Keratinocyte (primary cell): ENCODE measurements at regions not wholly inside any gene's neighbourhood (a gene's known extent, or its start where the extent isn't known, plus 50 kb on each side); places are given as distances from the start of the nearest gene placed in this dataset.
A peak's percentile ranks its signal among the peaks of the same experiment; 100 is the strongest.

Experiments
- DNase-seq: peaks from one replicate; pipeline ENCODE4 v3.0.0-alpha.2; 2011; ENCODE audit warnings: low read depth, missing footprints, low spot score
- FAIRE-seq: peaks from 2 replicates; lab custom pipeline; 2011; peaks lifted over from hg19 to GRCh38; lab: Jason Lieb, UNC
- H2AFZ ChIP-seq: 2 replicates; pipeline ENCODE4 v1.6.0; 2012; ENCODE audit warnings: low read length, control low read depth, inconsistent platforms; ENCODE audit not compliant: control insufficient read depth
- H3K27ac ChIP-seq: 2 replicates; pipeline ENCODE4 v1.5.1; 2011; ENCODE audit warnings: low read length; ENCODE audit not compliant: control insufficient read depth, insufficient read depth
- H3K27me3 ChIP-seq: 3 replicates; pipeline ENCODE4 v1.6.0; 2011; ENCODE audit warnings: low read length; ENCODE audit not compliant: control insufficient read depth, insufficient read depth; ENCODE audit errors: extremely low read depth
- H3K36me3 ChIP-seq, 2 experiments: 2 replicates in 1 of 2; 3 replicates in 1 of 2; pipeline ENCODE4 v1.5.1; 2011; ENCODE audit warnings: low read length in 2 of 2, mild to moderate bottlenecking in 1 of 2; ENCODE audit not compliant: control insufficient read depth in 2 of 2, insufficient read depth in 2 of 2; ENCODE audit errors: extremely low read depth in 1 of 2
- H3K4me1 ChIP-seq: 3 replicates; pipeline ENCODE4 v1.5.1; 2011; ENCODE audit warnings: low read length; ENCODE audit not compliant: control insufficient read depth, insufficient read depth; ENCODE audit errors: extremely low read depth
- H3K4me2 ChIP-seq: 3 replicates; pipeline ENCODE4 v1.6.0; 2011; ENCODE audit warnings: low read depth, low read length; ENCODE audit not compliant: control insufficient read depth, insufficient read depth; ENCODE audit errors: extremely low read depth
- H3K4me3 ChIP-seq, 3 experiments: fragments of 200-600 bp in 1 of 3; sonication (generic) in 1 of 3; 2 replicates in 2 of 3; 3 replicates in 1 of 3; pipeline ENCODE4 v1.5.1; 2011 to 2016; ENCODE audit warnings: low read length in 3 of 3, mild to moderate bottlenecking in 3 of 3, control low read depth in 2 of 3, inconsistent platforms in 1 of 3, low read depth in 1 of 3, mixed read lengths in 1 of 3, mixed run types in 1 of 3, moderate library complexity in 1 of 3; ENCODE audit not compliant: control insufficient read depth in 2 of 3, insufficient read depth in 2 of 3; ENCODE audit errors: extremely low read depth in 1 of 3
- H3K79me2 ChIP-seq: 2 replicates; pipeline ENCODE4 v1.6.0; 2012; ENCODE audit warnings: low read length; ENCODE audit not compliant: control insufficient read depth, insufficient read depth
- H3K9ac ChIP-seq: 3 replicates; pipeline ENCODE4 v1.6.0; 2011; ENCODE audit warnings: low read length; ENCODE audit not compliant: control insufficient read depth, insufficient read depth; ENCODE audit errors: extremely low read depth
- H3K9me1 ChIP-seq: 3 replicates; pipeline ENCODE4 v1.6.0; 2011; ENCODE audit warnings: low read length; ENCODE audit not compliant: control insufficient read depth, insufficient read depth; ENCODE audit errors: extremely low read depth
- H3K9me3 ChIP-seq: 2 replicates; pipeline ENCODE4 v1.5.1; 2012; ENCODE audit warnings: low read depth, low read length; ENCODE audit not compliant: control insufficient read depth
- H4K20me1 ChIP-seq: 3 replicates; pipeline ENCODE4 v1.6.0; 2011; ENCODE audit warnings: low read length; ENCODE audit not compliant: control insufficient read depth, insufficient read depth; ENCODE audit errors: extremely low read depth
- CTCF ChIP-seq, 3 experiments: IDR thresholded peaks in 1 of 3; conservative IDR thresholded peaks in 1 of 3; optimal IDR thresholded peaks in 1 of 3; 2 replicates in 2 of 3; 3 replicates in 1 of 3; pipeline versions ENCODE3 to v1.5.1; 2011; ENCODE audit warnings: low read length in 3 of 3, mild to moderate bottlenecking in 3 of 3, moderate library complexity in 2 of 3, control low read depth in 1 of 3, inconsistent platforms in 1 of 3; ENCODE audit not compliant: insufficient read depth in 2 of 3; ENCODE audit errors: extremely low read depth in 1 of 3
- EZH2 ChIP-seq: IDR thresholded peaks from one replicate; pipeline ENCODE4 v1.6.1; 2012; ENCODE audit warnings: inconsistent platforms, mild to moderate bottlenecking, low read length, moderate library complexity
- dilution Hi-C: fragments of 300-500 bp; cut with MboI; formaldehyde crosslinking; loops from one replicate; pipeline ENCODE4 v1.7.0; 2020; ENCODE audit warnings: low sequenced_read_pairs; ENCODE audit not compliant: extremely low pct_ligation_motif_present

DNA sequence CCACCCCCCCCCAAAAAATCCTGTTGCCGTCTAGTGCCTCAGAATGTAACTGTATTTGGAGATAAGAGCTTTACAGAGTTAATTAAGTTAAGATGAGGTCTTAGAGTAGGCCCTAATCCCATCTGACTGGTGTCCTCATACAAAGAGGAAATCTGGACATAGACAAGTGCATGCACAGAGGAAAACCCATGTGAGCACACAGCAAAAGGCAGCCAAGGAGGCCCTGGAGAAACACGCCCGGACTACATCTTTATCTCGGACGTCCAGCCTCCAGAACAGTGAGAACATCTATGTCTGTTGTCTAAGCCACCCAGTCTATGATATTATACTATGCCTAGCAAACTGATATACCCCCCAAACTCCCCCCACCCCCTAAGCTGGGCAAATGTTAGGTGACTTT lies 193.8 kb downstream of the KATNAL1 start:
- H3K4me2 ChIP-seq, result no peak overlapping the region
- dilution Hi-C loops, result no loop called here

DNA sequence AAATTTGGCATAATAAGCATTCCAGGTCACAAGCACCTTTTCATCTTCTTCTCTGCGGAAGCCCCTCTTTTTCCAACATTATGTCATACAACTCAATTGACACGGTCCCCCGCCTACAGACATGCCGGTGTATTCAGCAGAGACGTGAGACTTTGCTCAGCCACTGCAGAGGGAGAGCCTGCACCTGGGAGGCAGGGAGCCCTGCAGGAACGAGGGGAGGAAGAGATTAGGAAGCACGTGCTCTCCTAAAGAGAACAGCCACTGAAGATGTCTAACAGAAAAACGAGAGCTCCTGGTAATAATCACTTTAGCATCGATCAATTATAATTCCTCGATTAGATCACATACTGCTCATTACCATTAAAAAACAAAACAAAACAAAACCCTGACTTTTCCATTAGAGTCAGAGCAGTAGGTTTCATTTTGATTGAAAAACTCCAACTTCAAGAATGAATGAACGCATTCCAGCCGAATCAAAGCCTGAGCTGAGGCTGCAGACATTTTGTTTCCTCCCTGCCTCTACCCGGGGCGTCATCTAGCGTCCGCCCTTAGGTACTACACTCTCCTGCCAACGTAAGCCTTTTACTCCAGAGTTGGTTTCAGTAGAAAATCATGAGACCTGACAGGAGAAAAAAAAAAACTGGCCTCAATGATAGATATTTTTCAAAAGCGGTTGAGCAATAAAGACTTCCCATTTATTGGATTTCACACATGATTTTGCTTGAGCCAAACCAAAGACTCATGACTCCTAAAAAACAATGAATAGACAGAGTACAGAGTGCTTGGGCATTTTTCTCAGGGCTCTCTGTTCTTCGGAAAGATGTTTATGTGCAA lies 194.5 kb downstream of the KATNAL1 start:
- no peaks in the 10 kb centered on the region for H3K36me3 ChIP-seq
- H2AFZ ChIP-seq, result peak overlapping the region; percentile 59
- no peaks in the 10 kb centered on the region for H4K20me1 ChIP-seq
- H3K4me2 ChIP-seq, result peak overlapping the region; percentile 86
- no peak overlapping the region for H3K27ac ChIP-seq
- peak in 2 of 3 experiments; percentile 98 to 100 for TF ChIP-seq CTCF (optimal IDR thresholded peaks at IDR 0.05 in 1 of 3, IDR thresholded peaks at IDR 0.05 in 1 of 3, conservative IDR thresholded peaks at IDR 0.05 in 1 of 3; ENCODE audit: extremely low read depth in 1 of 3, insufficient read depth in 2 of 3, low read length in 3 of 3)
- TF ChIP-seq EZH2, result no peak
- H3K4me1 ChIP-seq, result peaks cover 36% of the 10 kb centered on the region
- peak overlapping the region in 2 of 3 experiments; percentile 26 to 47 for H3K4me3 ChIP-seq
- H3K9ac ChIP-seq, result peak overlapping the region; percentile 17
- dilution Hi-C loops, result no loop called here
- H3K27me3 ChIP-seq, result no peaks in the 10 kb centered on the region
- no peaks in the 10 kb centered on the region for H3K9me1 ChIP-seq
- H3K79me2 ChIP-seq, result no peaks in the 10 kb centered on the region
- no peaks in the 10 kb centered on the region for H3K9me3 ChIP-seq
- FAIRE-seq, result peak; percentile 65
- peak; percentile 55 for DNase-seq

More for the DNA sequence above, 193.8 kb downstream of the KATNAL1 start:
- Histone ChIP-seq H3K9me1 (no peaks in the 10 kb centered on the region), H3K36me3 (no peaks in the 10 kb centered on the region), H3K79me2 (no peaks in the 10 kb centered on the region), H2AFZ (peak overlapping the region; percentile 70), H3K27me3 (no peaks in the 10 kb centered on the region), H3K9me3 (no peaks in the 10 kb centered on the region), H3K4me3 (no peak overlapping the region), H3K9ac (no peak overlapping the region), H4K20me1 (no peaks in the 10 kb centered on the region), H3K4me1 (peaks cover 31% of the 10 kb centered on the region), H3K27ac (no peak overlapping the region)
- TF ChIP-seq CTCF (optimal IDR thresholded peaks at IDR 0.05 in 1 of 3, IDR thresholded peaks at IDR 0.05 in 1 of 3, conservative IDR thresholded peaks at IDR 0.05 in 1 of 3; ENCODE audit: extremely low read depth in 1 of 3, insufficient read depth in 2 of 3, low read length in 3 of 3), result no peak
- TF ChIP-seq EZH2, result no peak
- DNase-seq (no peak), FAIRE-seq (no peak)
